OCI-LY3 (cell line): ENCODE measurements at regions not wholly inside any gene's neighbourhood (a gene's known extent, or its start where the extent isn't known, plus 50 kb on each side); places are given as distances from the start of the nearest gene placed in this dataset.

Experiments used
- CTCF ChIP-seq: fragments of 200-600, 300-600 bp; sonication (generic); IDR thresholded peaks from 2 replicates; pipeline ENCODE4 v1.5.1; 2014; ENCODE audit warnings: antibody characterized with exemption, low read length, low read depth
- EZH2phosphoT487 ChIP-seq: fragments of 200-600 bp; shearing (Covaris generic); IDR thresholded peaks from 2 replicates; pipeline ENCODE4 v1.6.1; 2018; ENCODE audit warnings: antibody characterized with exemption, mixed run types, low read depth

GRCh38 chr16:72551649-72552048 is 379.7 kb upstream of the PMFBP1 start:
- no peak for TF ChIP-seq CTCF
- no peak for TF ChIP-seq EZH2phosphoT487
